Upper lobe of left lung (tissue), 6 donors: ENCODE measurements at regions not wholly inside any gene's neighbourhood (a gene's known extent, or its start where the extent isn't known, plus 50 kb on each side); places are given as distances from the start of the nearest gene placed in this dataset.

Experiments used
- ATAC-seq, 2 donors: fragments of 200-7000 bp; cut with Tn5 transposase; one replicate each; pipeline ENCODE4 v1.9.1; 2022; ENCODE audit warnings: mild to moderate bottlenecking in 2 of 2, moderate library complexity in 2 of 2; ENCODE audit not compliant: low FRiP score in 2 of 2
- DNase-seq, 2 donors: peaks; one replicate each; pipeline ENCODE4 v3.0.0-alpha.2; 2019 to 2020
- H3K27ac ChIP-seq, 4 donors: fragments of 200-600 bp; sonication (generic); one replicate each; pipeline ENCODE4 v1.5.1; 2016 to 2019
- H3K27me3 ChIP-seq, 4 donors: fragments of 200-600 bp; sonication (generic); one replicate each; pipeline ENCODE4 v1.5.1; 2017 to 2019
- H3K36me3 ChIP-seq, 4 donors: fragments of 200-600 bp; sonication (generic); one replicate each; pipeline ENCODE4 v1.5.1; 2016 to 2019
- H3K4me1 ChIP-seq, 4 donors: fragments of 200-600 bp; sonication (generic); one replicate each; pipeline ENCODE4 v1.5.1; 2018 to 2019
- H3K4me3 ChIP-seq, 4 donors: fragments of 200-600 bp; sonication (generic); one replicate each; pipeline ENCODE4 v1.5.1; 2017 to 2019; ENCODE audit warnings: mild to moderate bottlenecking in 2 of 4, moderate library complexity in 1 of 4
- H3K9me3 ChIP-seq, 4 donors: fragments of 200-600 bp; sonication (generic); one replicate each; pipeline ENCODE4 v1.5.1; 2018 to 2019
- CTCF ChIP-seq, 6 experiments: fragments of 450-650 bp in 4 of 6; fragments of 200-600 bp in 2 of 6; sonication (generic) in 2 of 6; IDR thresholded peaks; one replicate each; pipeline ENCODE4 v1.5.1; 2016 to 2019; ENCODE audit warnings: antibody characterized with exemption in 6 of 6
- EP300 ChIP-seq, 4 donors: sonication (generic); formaldehyde crosslinking; IDR thresholded peaks; one replicate each; pipeline ENCODE4 v1.5.1; 2017; ENCODE audit warnings: antibody characterized with exemption in 4 of 4, control low read depth in 2 of 4
- POLR2A ChIP-seq, 4 donors: fragments of 450-650 bp; IDR thresholded peaks; one replicate each; pipeline ENCODE4 v1.5.1; 2016 to 2017; ENCODE audit warnings: antibody characterized with exemption in 4 of 4, mild to moderate bottlenecking in 2 of 4
- POLR2AphosphoS5 ChIP-seq, 2 donors: sonication (generic); formaldehyde crosslinking; IDR thresholded peaks; one replicate each; pipeline ENCODE4 v1.5.1; 2017; ENCODE audit warnings: antibody characterized with exemption in 2 of 2
- WGBS, 2 donors: methylation state at CpG; one replicate each; pipeline ENCODE4 v1.1.5; 2017 to 2018; 5-methylcytosine and 5-hydroxymethylcytosine counted together
- donor health status: DM: no; HTN: no; CAD: no; lungs with moderate emphysema.
- donor health status: DM: no; HTN: yes; CAD: no; lungs with severe emphysema.

DNA sequence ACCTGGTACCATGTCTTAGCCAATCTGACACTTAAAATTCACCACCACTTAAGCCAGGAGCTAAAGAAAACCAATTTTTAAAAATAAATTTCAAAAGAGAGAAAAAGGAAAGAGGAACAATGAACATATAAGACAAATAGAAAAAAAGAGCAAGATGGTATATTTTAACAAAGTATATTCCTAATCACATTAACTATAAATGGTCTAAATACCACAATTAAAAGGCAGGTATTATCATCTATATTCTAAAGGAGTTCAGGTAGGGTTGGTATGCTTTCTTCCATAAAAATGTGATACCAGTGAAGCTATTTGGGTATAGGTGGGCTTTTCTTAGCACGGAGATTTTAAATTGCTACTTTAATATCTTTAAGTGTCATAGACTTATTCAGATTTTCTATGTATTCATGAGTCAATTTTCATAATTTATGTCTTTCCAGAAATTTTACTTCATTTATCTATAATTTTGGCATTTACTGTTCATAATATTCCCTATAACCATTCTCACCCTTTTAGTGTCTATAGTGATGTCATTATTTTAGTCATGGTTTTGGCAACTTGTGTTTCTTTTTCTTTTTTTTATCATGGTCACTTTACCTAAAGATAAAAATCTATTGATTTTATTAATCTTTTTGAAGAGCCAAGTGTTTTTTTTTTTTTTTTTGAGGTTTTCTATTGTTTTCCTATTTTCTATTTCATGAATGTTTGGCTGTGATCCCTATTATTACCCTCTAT lies 56.5 kb upstream of the IGLL5 start:
- TF ChIP-seq EP300 (IDR thresholded peaks at IDR 0.05): no peak
- TF ChIP-seq POLR2AphosphoS5 (IDR thresholded peaks at IDR 0.05): no peak
- no peak for TF ChIP-seq POLR2A (IDR thresholded peaks at IDR 0.05)
- no peak for TF ChIP-seq CTCF (IDR thresholded peaks at IDR 0.05)
- Histone ChIP-seq H3K27ac (no peak overlapping the region), H3K9me3 (peaks cover 0 to 6% (median 3%) of the 10 kb centered on the region in 4 donors), H3K4me3 (no peak overlapping the region), H3K27me3 (no peaks in the 10 kb centered on the region), H3K36me3 (no peaks in the 10 kb centered on the region), H3K4me1 (no peaks in the 10 kb centered on the region)
- 91 to 98% methylated on average over 1 of the region's 1 CpG for WGBS, 2 donors
- DNase-seq: no peak
- ATAC-seq: no peak

- TF ChIP-seq POLR2A (IDR thresholded peaks at IDR 0.05) (no peak), CTCF (IDR thresholded peaks at IDR 0.05) (no peak), POLR2AphosphoS5 (IDR thresholded peaks at IDR 0.05) (no peak), EP300 (IDR thresholded peaks at IDR 0.05) (no peak)
- 70 to 80% methylated on average over 3 of the region's 3 CpGs for whole genome bisulfite sequencing, 2 donors
- H3K27me3 ChIP-seq: no peaks in the 10 kb centered on the region
- no peak for DNase-seq
- H3K27ac ChIP-seq: no peak overlapping the region
- H3K4me1 ChIP-seq: no peaks in the 10 kb centered on the region
- no peaks in the 10 kb centered on the region for H3K36me3 ChIP-seq
- no peak overlapping the region for H3K4me3 ChIP-seq
- peaks cover 0 to 6% (median 3%) of the 10 kb centered on the region in 4 donors for H3K9me3 ChIP-seq
- no peak for ATAC-seq
Observed at GRCh38 chr22:22833059-22833458, 54.6 kb upstream of the IGLL5 start.

GRCh38 chr22:22833488-22833887 lies 54.1 kb upstream of the IGLL5 start:
- WGBS, 2 donors: 77 to 85% methylated on average over 4 of the region's 4 CpGs
- no peak overlapping the region for H3K4me3 ChIP-seq
- no peak for DNase-seq
- ATAC-seq: no peak
- H3K9me3 ChIP-seq: peaks cover 0 to 6% (median 3%) of the 10 kb centered on the region in 4 donors
- no peak overlapping the region for H3K27ac ChIP-seq
- H3K27me3 ChIP-seq: no peaks in the 10 kb centered on the region
- H3K36me3 ChIP-seq: no peaks in the 10 kb centered on the region
- H3K4me1 ChIP-seq: no peaks in the 10 kb centered on the region
- TF ChIP-seq CTCF (IDR thresholded peaks at IDR 0.05) (no peak), POLR2AphosphoS5 (IDR thresholded peaks at IDR 0.05) (no peak), POLR2A (IDR thresholded peaks at IDR 0.05) (no peak), EP300 (IDR thresholded peaks at IDR 0.05) (no peak)

GRCh38 chr22:22834204-22834603 lies 53.4 kb upstream of the IGLL5 start:
- Histone ChIP-seq H3K27ac (no peak overlapping the region), H3K27me3 (no peaks in the 10 kb centered on the region), H3K4me1 (no peaks in the 10 kb centered on the region), H3K36me3 (no peaks in the 10 kb centered on the region), H3K4me3 (no peak overlapping the region), H3K9me3 (peaks cover 0 to 6% (median 3%) of the 10 kb centered on the region in 4 donors)
- WGBS, 2 donors: 53 to 66% methylated on average over 3 of the region's 3 CpGs
- TF ChIP-seq CTCF (IDR thresholded peaks at IDR 0.05): no peak
- no peak for TF ChIP-seq POLR2A (IDR thresholded peaks at IDR 0.05)
- no peak for TF ChIP-seq POLR2AphosphoS5 (IDR thresholded peaks at IDR 0.05)
- no peak for TF ChIP-seq EP300 (IDR thresholded peaks at IDR 0.05)
- no peak for DNase-seq
- no peak for ATAC-seq

- TF ChIP-seq POLR2AphosphoS5 (IDR thresholded peaks at IDR 0.05): no peak
- no peak for TF ChIP-seq POLR2A (IDR thresholded peaks at IDR 0.05)
- no peak for TF ChIP-seq EP300 (IDR thresholded peaks at IDR 0.05)
- TF ChIP-seq CTCF (IDR thresholded peaks at IDR 0.05): no peak
- peaks cover 0 to 6% (median 3%) of the 10 kb centered on the region in 4 donors for H3K9me3 ChIP-seq
- 78% methylated on average over 6 of the region's 6 CpGs for WGBS, 2 donors
- no peak overlapping the region for H3K27ac ChIP-seq
- no peak for ATAC-seq
- H3K27me3 ChIP-seq: no peaks in the 10 kb centered on the region
- no peak for DNase-seq
- no peaks in the 10 kb centered on the region for H3K4me1 ChIP-seq
- H3K36me3 ChIP-seq: no peaks in the 10 kb centered on the region
- no peak overlapping the region for H3K4me3 ChIP-seq
Observed at GRCh38 chr22:22834783-22835182, 52.8 kb upstream of the IGLL5 start.
